Keratinocyte (primary cell): ENCODE measurements at regions not wholly inside any gene's neighbourhood (a gene's known extent, or its start where the extent isn't known, plus 50 kb on each side); places are given as distances from the start of the nearest gene placed in this dataset.

Experiments used
- DNase-seq: peaks from one replicate; pipeline ENCODE4 v3.0.0-alpha.2; 2011; ENCODE audit warnings: low read depth, missing footprints, low spot score
- FAIRE-seq: peaks from 2 replicates; lab custom pipeline; 2011; peaks lifted over from hg19 to GRCh38; lab: Jason Lieb, UNC
- H2AFZ ChIP-seq: 2 replicates; pipeline ENCODE4 v1.6.0; 2012; ENCODE audit warnings: low read length, control low read depth, inconsistent platforms; ENCODE audit not compliant: control insufficient read depth
- H3K27ac ChIP-seq: 2 replicates; pipeline ENCODE4 v1.5.1; 2011; ENCODE audit warnings: low read length; ENCODE audit not compliant: control insufficient read depth, insufficient read depth
- H3K27me3 ChIP-seq: 3 replicates; pipeline ENCODE4 v1.6.0; 2011; ENCODE audit warnings: low read length; ENCODE audit not compliant: control insufficient read depth, insufficient read depth; ENCODE audit errors: extremely low read depth
- H3K36me3 ChIP-seq, 2 experiments: 2 replicates in 1 of 2; 3 replicates in 1 of 2; pipeline ENCODE4 v1.5.1; 2011; ENCODE audit warnings: low read length in 2 of 2, mild to moderate bottlenecking in 1 of 2; ENCODE audit not compliant: control insufficient read depth in 2 of 2, insufficient read depth in 2 of 2; ENCODE audit errors: extremely low read depth in 1 of 2
- H3K4me1 ChIP-seq: 3 replicates; pipeline ENCODE4 v1.5.1; 2011; ENCODE audit warnings: low read length; ENCODE audit not compliant: control insufficient read depth, insufficient read depth; ENCODE audit errors: extremely low read depth
- H3K4me2 ChIP-seq: 3 replicates; pipeline ENCODE4 v1.6.0; 2011; ENCODE audit warnings: low read depth, low read length; ENCODE audit not compliant: control insufficient read depth, insufficient read depth; ENCODE audit errors: extremely low read depth
- H3K4me3 ChIP-seq, 3 experiments: fragments of 200-600 bp in 1 of 3; sonication (generic) in 1 of 3; 2 replicates in 2 of 3; 3 replicates in 1 of 3; pipeline ENCODE4 v1.5.1; 2011 to 2016; ENCODE audit warnings: low read length in 3 of 3, mild to moderate bottlenecking in 3 of 3, control low read depth in 2 of 3, inconsistent platforms in 1 of 3, low read depth in 1 of 3, mixed read lengths in 1 of 3, mixed run types in 1 of 3, moderate library complexity in 1 of 3; ENCODE audit not compliant: control insufficient read depth in 2 of 3, insufficient read depth in 2 of 3; ENCODE audit errors: extremely low read depth in 1 of 3
- H3K79me2 ChIP-seq: 2 replicates; pipeline ENCODE4 v1.6.0; 2012; ENCODE audit warnings: low read length; ENCODE audit not compliant: control insufficient read depth, insufficient read depth
- H3K9ac ChIP-seq: 3 replicates; pipeline ENCODE4 v1.6.0; 2011; ENCODE audit warnings: low read length; ENCODE audit not compliant: control insufficient read depth, insufficient read depth; ENCODE audit errors: extremely low read depth
- H3K9me1 ChIP-seq: 3 replicates; pipeline ENCODE4 v1.6.0; 2011; ENCODE audit warnings: low read length; ENCODE audit not compliant: control insufficient read depth, insufficient read depth; ENCODE audit errors: extremely low read depth
- H3K9me3 ChIP-seq: 2 replicates; pipeline ENCODE4 v1.5.1; 2012; ENCODE audit warnings: low read depth, low read length; ENCODE audit not compliant: control insufficient read depth
- H4K20me1 ChIP-seq: 3 replicates; pipeline ENCODE4 v1.6.0; 2011; ENCODE audit warnings: low read length; ENCODE audit not compliant: control insufficient read depth, insufficient read depth; ENCODE audit errors: extremely low read depth
- CTCF ChIP-seq, 3 experiments: IDR thresholded peaks in 1 of 3; conservative IDR thresholded peaks in 1 of 3; optimal IDR thresholded peaks in 1 of 3; 2 replicates in 2 of 3; 3 replicates in 1 of 3; pipeline versions ENCODE3 to v1.5.1; 2011; ENCODE audit warnings: low read length in 3 of 3, mild to moderate bottlenecking in 3 of 3, moderate library complexity in 2 of 3, control low read depth in 1 of 3, inconsistent platforms in 1 of 3; ENCODE audit not compliant: insufficient read depth in 2 of 3; ENCODE audit errors: extremely low read depth in 1 of 3
- EZH2 ChIP-seq: IDR thresholded peaks from one replicate; pipeline ENCODE4 v1.6.1; 2012; ENCODE audit warnings: inconsistent platforms, mild to moderate bottlenecking, low read length, moderate library complexity
- dilution Hi-C: fragments of 300-500 bp; cut with MboI; formaldehyde crosslinking; loops from one replicate; pipeline ENCODE4 v1.7.0; 2020; ENCODE audit warnings: low sequenced_read_pairs; ENCODE audit not compliant: extremely low pct_ligation_motif_present

GRCh38 chr2:40844353-40845277 is 392.7 kb upstream of the SLC8A1 start:
- Histone ChIP-seq H3K4me3 (no peak overlapping the region), H3K4me1 (no peaks in the 10 kb centered on the region), H3K27me3 (no peaks in the 10 kb centered on the region), H3K79me2 (no peaks in the 10 kb centered on the region), H3K9ac (no peak overlapping the region), H4K20me1 (no peaks in the 10 kb centered on the region), H3K36me3 (no peaks in the 10 kb centered on the region), H3K4me2 (no peak overlapping the region), H3K9me3 (no peaks in the 10 kb centered on the region), H2AFZ (no peak overlapping the region), H3K27ac (no peak overlapping the region), H3K9me1 (no peaks in the 10 kb centered on the region)
- DNase-seq: no peak
- TF ChIP-seq EZH2 (no peak), CTCF (optimal IDR thresholded peaks at IDR 0.05 in 1 of 3, IDR thresholded peaks at IDR 0.05 in 1 of 3, conservative IDR thresholded peaks at IDR 0.05 in 1 of 3; ENCODE audit: extremely low read depth in 1 of 3, insufficient read depth in 2 of 3, low read length in 3 of 3) (peak in 2 of 3 experiments; percentile 16 to 28)
- FAIRE-seq: no peak
- dilution Hi-C loops: no loop called here

- Histone ChIP-seq H3K36me3 (no peaks in the 10 kb centered on the region), H3K27me3 (no peaks in the 10 kb centered on the region), H3K9ac (no peak overlapping the region), H3K4me2 (no peak overlapping the region), H2AFZ (no peak overlapping the region), H3K4me1 (no peaks in the 10 kb centered on the region), H3K4me3 (no peak overlapping the region), H3K9me1 (no peaks in the 10 kb centered on the region), H3K9me3 (no peaks in the 10 kb centered on the region), H3K79me2 (no peaks in the 10 kb centered on the region), H3K27ac (no peak overlapping the region), H4K20me1 (no peaks in the 10 kb centered on the region)
- FAIRE-seq: no peak
- no peak for TF ChIP-seq EZH2
- no peak for DNase-seq
- dilution Hi-C loops: no loop called here
Observed at GRCh38 chr2:40851661-40852060, 399.8 kb upstream of the SLC8A1 start.
